HL-60 (cell line): ENCODE measurements at regions not wholly inside any gene's neighbourhood (a gene's known extent, or its start where the extent isn't known, plus 50 kb on each side); places are given as distances from the start of the nearest gene placed in this dataset.

Experiments
- CTCF ChIP-seq: IDR thresholded peaks from one replicate; pipeline ENCODE4 v1.5.1; 2011; ENCODE audit warnings: low read length, control low read depth, inconsistent platforms; ENCODE audit not compliant: insufficient read depth
- GABPA ChIP-seq: IDR thresholded peaks from 2 replicates; pipeline ENCODE4 v1.6.1; 2012; ENCODE audit warnings: low read depth

DNA sequence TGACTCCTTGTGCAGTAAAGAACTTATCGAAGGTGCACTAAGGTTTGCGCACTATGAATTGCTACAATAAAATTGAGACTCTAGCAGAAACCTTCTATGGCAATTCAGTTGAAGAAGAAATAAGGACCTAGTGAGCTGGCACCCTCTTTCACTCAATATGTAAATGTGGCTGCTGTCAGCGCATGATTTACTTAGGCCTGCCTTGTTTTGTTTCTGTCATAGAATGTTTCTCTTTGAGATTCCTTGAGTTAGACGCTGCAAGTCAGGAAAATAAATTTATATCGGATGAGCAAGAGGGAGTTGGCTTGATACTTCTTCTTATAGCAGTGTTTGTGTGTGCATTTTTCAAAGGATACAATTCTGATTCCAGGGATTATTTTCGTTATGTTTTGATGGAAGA is 322.1 kb downstream of the BLID start:
- TF ChIP-seq CTCF: no peak
- no peak for TF ChIP-seq GABPA
